PC-3 (cell line): ENCODE measurements at regions not wholly inside any gene's neighbourhood (a gene's known extent, or its start where the extent isn't known, plus 50 kb on each side); places are given as distances from the start of the nearest gene placed in this dataset.
A peak's percentile ranks its signal among the peaks of the same experiment; 100 is the strongest.

Source experiments
- ATAC-seq: fragments of 200-7000 bp; cut with Tn5 transposase; 2 replicates; pipeline ENCODE4 v1.9.1; 2020; ENCODE audit warnings: mild to moderate bottlenecking, moderate library complexity
- BruUV-seq: library from RNA; stranded (reverse); fragments of 400-500 nt; replicated peaks from 2 replicates; lab custom pipeline; 2021; lab: Mats Ljungman, UMichigan
- CTCF ChIA-PET: fragments of 300-600 bp; sonication (Branson Sonifier 250); formaldehyde crosslinking; loops from one replicate; lab custom pipeline; 2022; ENCODE audit warnings: antibody characterized with exemption; lab: Charles Lee
- POLR2A ChIA-PET: fragments of 300-600 bp; sonication (Branson Sonifier 250); formaldehyde crosslinking; loops from one replicate; lab custom pipeline; 2022; ENCODE audit warnings: antibody characterized with exemption; ENCODE audit not compliant: unreplicated experiment; lab: Charles Lee
- DNase-seq: peaks from one replicate; pipeline ENCODE4 v3.0.0-alpha.2; 2015
- H2AFZ ChIP-seq: fragments of 300-600 bp; sonication (generic); 2 replicates; pipeline ENCODE4 v1.6.0; 2016; ENCODE audit warnings: antibody characterized with exemption, low read length
- H3F3A ChIP-seq: fragments of 300-600 bp; sonication (generic); one replicate; pipeline ENCODE4 v1.6.0; 2017; ENCODE audit warnings: antibody characterized with exemption, low read length, control low read depth, mild to moderate bottlenecking; ENCODE audit not compliant: unreplicated experiment
- H3K27ac ChIP-seq: fragments of 300-600 bp; sonication (generic); 2 replicates; pipeline ENCODE4 v1.5.1; 2016; ENCODE audit warnings: mild to moderate bottlenecking, low read length
- H3K27me3 ChIP-seq: fragments of 300-600 bp; sonication (generic); 2 replicates; pipeline ENCODE4 v1.6.1; 2016; ENCODE audit warnings: low read length, mixed read lengths
- H3K36me3 ChIP-seq: fragments of 300-600 bp; sonication (generic); 2 replicates; pipeline ENCODE4 v1.6.1; 2016; ENCODE audit warnings: low read depth, mixed run types, low read length, mixed read lengths
- H3K4me1 ChIP-seq: fragments of 300-600 bp; sonication (generic); 2 replicates; pipeline ENCODE4 v1.5.1; 2016; ENCODE audit warnings: low read length; ENCODE audit not compliant: insufficient read depth
- H3K4me2 ChIP-seq: fragments of 300-600 bp; sonication (generic); 2 replicates; pipeline ENCODE4 v1.6.0; 2016; ENCODE audit warnings: low read length
- H3K4me3 ChIP-seq: fragments of 300-600 bp; sonication (generic); 2 replicates; pipeline ENCODE4 v1.5.1; 2016; ENCODE audit warnings: mild to moderate bottlenecking, low read length, mixed read lengths
- H3K79me2 ChIP-seq: fragments of 300-600 bp; sonication (generic); 2 replicates; pipeline ENCODE4 v1.6.1; 2017; ENCODE audit warnings: low read length, mixed read lengths
- H3K9ac ChIP-seq: fragments of 300-600 bp; sonication (generic); 2 replicates; pipeline ENCODE4 v1.6.0; 2016; ENCODE audit warnings: mild to moderate bottlenecking, low read length
- H3K9me2 ChIP-seq: fragments of 300-600 bp; sonication (generic); replicated peaks from 2 replicates; pipeline ENCODE4 v1.6.1; 2016; ENCODE audit warnings: mixed run types, low read length, mixed read lengths
- H3K9me3 ChIP-seq: fragments of 300-600 bp; sonication (generic); 2 replicates; pipeline ENCODE4 v1.6.1; 2016; ENCODE audit warnings: low read length, mixed read lengths
- H4K20me1 ChIP-seq: fragments of 300-600 bp; sonication (generic); 2 replicates; pipeline ENCODE4 v1.6.1; 2016; ENCODE audit warnings: low read length, mixed read lengths
- CTCF ChIP-seq: fragments of 300-600 bp; sonication (generic); conservative IDR thresholded peaks from 2 replicates; pipeline ENCODE4 v1.5.1; 2017; ENCODE audit warnings: antibody characterized with exemption, low read depth, mild to moderate bottlenecking, low read length
- EZH2 ChIP-seq: fragments of 300-600 bp; sonication (generic); IDR thresholded peaks from one replicate; pipeline ENCODE4 v1.6.1; 2017; ENCODE audit warnings: antibody characterized with exemption, mild to moderate bottlenecking, low read length; ENCODE audit not compliant: unreplicated experiment
- EZH2phosphoT487 ChIP-seq: fragments of 300-600 bp; sonication (generic); IDR thresholded peaks from 2 replicates; pipeline ENCODE4 v1.6.1; 2018; ENCODE audit warnings: mild to moderate bottlenecking, antibody characterized with exemption, low read length, borderline replicate concordance
- intact Hi-C: fragments of 100-400 bp; cut with micrococcal nuclease; formaldehyde crosslinking; loops from 2 replicates; pipeline ENCODE4 v1.9.0; 2023

- POLR2A ChIA-PET, result no interaction called here
Observed at GRCh38 chr20:6302041-6302440, 179.2 kb upstream of the FERMT1 start.

GRCh38 chr20:6299456-6299855, 176.6 kb upstream of the FERMT1 start:
- Histone ChIP-seq H3F3A (no peaks in the 10 kb centered on the region), H2AFZ (no peak overlapping the region), H3K9me3 (no peaks in the 10 kb centered on the region), H3K9ac (no peak overlapping the region), H3K79me2 (no peaks in the 10 kb centered on the region), H3K4me2 (no peak overlapping the region), H3K9me2 (no peaks in the 10 kb centered on the region), H3K4me1 (no peaks in the 10 kb centered on the region), H3K36me3 (no peaks in the 10 kb centered on the region), H4K20me1 (no peaks in the 10 kb centered on the region), H3K27me3 (peaks cover 51% of the 10 kb centered on the region), H3K27ac (no peak overlapping the region), H3K4me3 (no peak overlapping the region)
- no TSS peak for BruUV-seq
- ChIA-PET POLR2A (no interaction called here), CTCF (no interaction called here)
- intact Hi-C loops, result no loop called here
- DNase-seq, result peak; percentile 35
- TF ChIP-seq EZH2 (no peak), CTCF (no peak), EZH2phosphoT487 (no peak)
- no peak for ATAC-seq

More at GRCh38 chr20:6302041-6302440, 179.2 kb upstream of the FERMT1 start:
- Histone ChIP-seq H3K4me3 (no peak overlapping the region), H2AFZ (no peak overlapping the region), H3K9me2 (no peaks in the 10 kb centered on the region), H3K9me3 (no peaks in the 10 kb centered on the region), H3K4me1 (no peaks in the 10 kb centered on the region), H3K36me3 (no peaks in the 10 kb centered on the region), H3K27me3 (peaks cover 41% of the 10 kb centered on the region), H3K9ac (no peak overlapping the region), H3K27ac (no peak overlapping the region), H4K20me1 (no peaks in the 10 kb centered on the region), H3K79me2 (no peaks in the 10 kb centered on the region), H3K4me2 (no peak overlapping the region), H3F3A (no peaks in the 10 kb centered on the region)
- CTCF ChIA-PET, result no interaction called here
- TF ChIP-seq EZH2, result no peak
- no peak for TF ChIP-seq EZH2phosphoT487
- no peak for TF ChIP-seq CTCF
- BruUV-seq, result no TSS peak
- DNase-seq, result no peak
- no peak for ATAC-seq
- intact Hi-C loops, result no loop called here

DNA sequence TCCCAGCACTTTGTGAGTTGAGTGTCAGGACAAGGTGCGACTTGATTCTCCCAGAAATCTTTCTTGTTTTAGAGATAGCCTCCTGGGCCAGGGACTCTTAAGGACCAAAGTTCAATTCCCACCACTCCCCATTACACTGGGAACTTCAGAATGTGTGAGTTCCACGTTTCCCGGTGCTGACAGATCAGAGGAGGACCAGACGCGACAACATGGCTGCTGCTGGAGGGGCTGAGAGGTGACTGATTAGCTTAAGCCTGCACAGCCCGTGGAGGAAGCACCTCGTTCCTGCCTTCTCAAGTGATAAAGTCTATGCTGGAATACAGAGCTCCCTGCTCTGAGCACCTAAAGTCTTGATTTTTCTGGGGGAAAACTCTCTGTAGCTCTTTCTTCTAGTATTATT, 175.2 kb upstream of the FERMT1 start:
- Histone ChIP-seq H3K9me3 (no peaks in the 10 kb centered on the region), H3K36me3 (no peaks in the 10 kb centered on the region), H3K4me1 (no peaks in the 10 kb centered on the region), H3K4me3 (no peak overlapping the region), H3K4me2 (no peak overlapping the region), H3F3A (no peaks in the 10 kb centered on the region), H3K79me2 (no peaks in the 10 kb centered on the region), H3K27me3 (peaks cover 50% of the 10 kb centered on the region), H2AFZ (no peak overlapping the region), H3K27ac (no peak overlapping the region), H4K20me1 (no peaks in the 10 kb centered on the region), H3K9me2 (no peaks in the 10 kb centered on the region), H3K9ac (no peak overlapping the region)
- TF ChIP-seq EZH2, result no peak
- no peak for TF ChIP-seq EZH2phosphoT487
- TF ChIP-seq CTCF, result no peak
- DNase-seq, result no peak
- ChIA-PET CTCF (no interaction called here), POLR2A (no interaction called here)
- intact Hi-C loops, result no loop called here
- ATAC-seq, result no peak
- no TSS peak for BruUV-seq
